DOHH2 (cell line): ENCODE measurements at regions not wholly inside any gene's neighbourhood (a gene's known extent, or its start where the extent isn't known, plus 50 kb on each side); places are given as distances from the start of the nearest gene placed in this dataset.

ENCODE experiments used
- H3F3A ChIP-seq: fragments of 200-600 bp; sonication (generic), shearing (Covaris generic); 2 replicates; pipeline ENCODE4 v1.6.0; 2016; ENCODE audit warnings: antibody characterized with exemption, mild to moderate bottlenecking; ENCODE audit not compliant: control insufficient read depth, insufficient read depth
- H3K27ac ChIP-seq: fragments of 200-600 bp; sonication (generic); 2 replicates; pipeline ENCODE4 v1.5.1; 2014; ENCODE audit warnings: low read depth, mild to moderate bottlenecking, low read length, moderate library complexity
- H3K27me3 ChIP-seq: fragments of 200-600 bp; sonication (generic); 2 replicates; pipeline ENCODE4 v1.6.1; 2014; ENCODE audit warnings: mild to moderate bottlenecking, low read length, mixed read lengths; ENCODE audit not compliant: control insufficient read depth
- H3K36me3 ChIP-seq: fragments of 200-600 bp; sonication (generic); 2 replicates; pipeline ENCODE4 v1.6.1; 2014; ENCODE audit warnings: mild to moderate bottlenecking, low read length, moderate library complexity, mixed read lengths; ENCODE audit not compliant: control insufficient read depth
- H3K4me1 ChIP-seq: fragments of 200-600 bp; sonication (generic); 2 replicates; pipeline ENCODE4 v1.6.1; 2014; ENCODE audit warnings: mild to moderate bottlenecking, low read length, mixed read lengths; ENCODE audit not compliant: control insufficient read depth
- H3K4me2 ChIP-seq: fragments of 200-600 bp; sonication (generic); 2 replicates; pipeline ENCODE4 v1.6.0; 2014; ENCODE audit warnings: mild to moderate bottlenecking, low read length, moderate library complexity
- H3K4me3 ChIP-seq: fragments of 200-600 bp; sonication (generic); 2 replicates; pipeline ENCODE4 v1.5.1; 2014; ENCODE audit warnings: mild to moderate bottlenecking, low read length, mixed read lengths
- H3K79me2 ChIP-seq: fragments of 200-600 bp; sonication (generic); 2 replicates; pipeline ENCODE4 v1.6.1; 2014; ENCODE audit warnings: mild to moderate bottlenecking, low read length, mixed read lengths; ENCODE audit not compliant: control insufficient read depth
- H3K9me2 ChIP-seq: fragments of 200-600 bp; sonication (generic); replicated peaks from 2 replicates; pipeline ENCODE4 v1.6.1; 2014; ENCODE audit warnings: mild to moderate bottlenecking, low read length, mixed read lengths; ENCODE audit not compliant: control insufficient read depth
- H3K9me3 ChIP-seq: fragments of 200-600 bp; sonication (generic); 2 replicates; pipeline ENCODE4 v1.6.1; 2014; ENCODE audit warnings: antibody characterized with exemption, low read length, mixed read lengths; ENCODE audit not compliant: control insufficient read depth, insufficient read depth
- H4K20me1 ChIP-seq: fragments of 200-600 bp; sonication (generic); 2 replicates; pipeline ENCODE4 v1.6.0; 2014; ENCODE audit warnings: low read depth, mild to moderate bottlenecking, antibody characterized with exemption, low read length, moderate library complexity; ENCODE audit not compliant: control insufficient read depth, insufficient read depth
- EZH2phosphoT487 ChIP-seq: fragments of 200-600 bp; sonication (generic); IDR thresholded peaks from 2 replicates; pipeline ENCODE4 v1.6.1; 2017; ENCODE audit warnings: borderline replicate concordance, mild to moderate bottlenecking, antibody characterized with exemption, low read length, moderate library complexity, mixed read lengths
- TF ChIP-seq, protein P1 (sequence below): fragments of 200-600 bp; sonication (generic); IDR thresholded peaks from one replicate; pipeline ENCODE4 v1.5.1; 2014; ENCODE audit warnings: antibody characterized with exemption, mild to moderate bottlenecking, low read depth, low read length; ENCODE audit not compliant: poor library complexity, severe bottlenecking

DNA sequence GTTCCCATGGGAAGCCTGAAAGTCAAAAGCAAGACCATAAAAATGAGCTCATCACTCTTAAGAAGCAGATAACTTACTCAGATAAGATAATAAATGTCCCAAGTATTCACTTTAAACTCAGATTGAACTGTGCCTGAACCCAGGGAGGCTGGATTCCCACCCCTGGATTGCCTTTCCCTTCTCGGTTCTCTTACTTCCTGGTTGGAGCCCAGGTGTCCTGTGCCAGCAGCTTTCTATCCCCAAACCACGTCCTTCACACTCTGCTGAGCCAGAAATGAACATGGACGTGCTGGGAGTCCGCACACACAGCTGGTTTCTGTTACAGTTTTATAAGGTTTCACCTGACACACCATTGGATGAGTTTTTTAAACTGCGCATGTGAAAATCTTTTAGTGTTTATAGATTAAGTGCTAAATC, 636.2 kb upstream of the IGFBP3 start:
- Histone ChIP-seq H4K20me1 (no peaks in the 10 kb centered on the region), H3K9me2 (no peaks in the 10 kb centered on the region), H3K9me3 (no peaks in the 10 kb centered on the region), H3K4me2 (no peak overlapping the region), H3K27ac (no peak overlapping the region), H3F3A (no peaks in the 10 kb centered on the region), H3K36me3 (no peaks in the 10 kb centered on the region), H3K4me3 (no peak overlapping the region), H3K27me3 (no peaks in the 10 kb centered on the region), H3K79me2 (no peaks in the 10 kb centered on the region), H3K4me1 (no peaks in the 10 kb centered on the region)
- TF ChIP-seq EZH2phosphoT487, result no peak
- TF ChIP-seq, protein P1, sequence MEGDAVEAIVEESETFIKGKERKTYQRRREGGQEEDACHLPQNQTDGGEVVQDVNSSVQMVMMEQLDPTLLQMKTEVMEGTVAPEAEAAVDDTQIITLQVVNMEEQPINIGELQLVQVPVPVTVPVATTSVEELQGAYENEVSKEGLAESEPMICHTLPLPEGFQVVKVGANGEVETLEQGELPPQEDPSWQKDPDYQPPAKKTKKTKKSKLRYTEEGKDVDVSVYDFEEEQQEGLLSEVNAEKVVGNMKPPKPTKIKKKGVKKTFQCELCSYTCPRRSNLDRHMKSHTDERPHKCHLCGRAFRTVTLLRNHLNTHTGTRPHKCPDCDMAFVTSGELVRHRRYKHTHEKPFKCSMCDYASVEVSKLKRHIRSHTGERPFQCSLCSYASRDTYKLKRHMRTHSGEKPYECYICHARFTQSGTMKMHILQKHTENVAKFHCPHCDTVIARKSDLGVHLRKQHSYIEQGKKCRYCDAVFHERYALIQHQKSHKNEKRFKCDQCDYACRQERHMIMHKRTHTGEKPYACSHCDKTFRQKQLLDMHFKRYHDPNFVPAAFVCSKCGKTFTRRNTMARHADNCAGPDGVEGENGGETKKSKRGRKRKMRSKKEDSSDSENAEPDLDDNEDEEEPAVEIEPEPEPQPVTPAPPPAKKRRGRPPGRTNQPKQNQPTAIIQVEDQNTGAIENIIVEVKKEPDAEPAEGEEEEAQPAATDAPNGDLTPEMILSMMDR, result no peak

DNA sequence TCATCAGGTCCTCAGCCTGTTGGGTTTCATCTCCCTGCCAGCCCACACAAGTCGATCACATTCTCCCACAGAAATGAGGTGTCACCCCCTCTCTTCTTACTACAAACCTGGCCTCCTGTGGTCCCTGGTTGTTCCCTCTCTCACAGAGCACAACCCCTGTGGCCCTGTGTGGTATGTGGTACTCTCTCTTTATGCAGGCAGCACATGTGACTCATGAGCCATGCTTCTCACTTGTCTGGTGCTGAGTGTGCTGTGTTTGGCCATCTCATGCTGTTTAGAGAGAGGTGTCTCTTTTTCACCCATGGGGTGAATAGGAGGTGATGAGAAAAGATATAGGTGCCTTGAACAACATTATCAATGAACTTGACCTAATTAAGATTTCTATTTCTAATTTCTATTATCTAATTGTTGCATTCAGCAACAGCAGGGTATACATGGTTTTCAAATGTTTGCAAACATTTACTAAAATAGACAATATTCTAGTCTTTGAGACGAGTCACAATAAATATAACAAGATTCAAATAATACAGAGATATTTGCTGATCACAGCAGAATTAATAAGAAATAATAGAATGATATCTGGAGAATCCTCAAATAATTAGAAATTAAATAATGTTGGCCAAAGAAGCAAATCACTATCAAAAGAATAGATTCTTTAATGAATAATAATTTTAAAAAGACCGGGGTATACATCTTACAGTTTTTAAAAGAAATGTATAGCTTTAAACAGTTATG, 633.8 kb upstream of the IGFBP3 start:
- TF ChIP-seq, protein P1, result no peak
- no peak for TF ChIP-seq EZH2phosphoT487
- Histone ChIP-seq H3K4me2 (no peak overlapping the region), H3K9me3 (no peaks in the 10 kb centered on the region), H3K36me3 (no peaks in the 10 kb centered on the region), H3F3A (no peaks in the 10 kb centered on the region), H3K79me2 (no peaks in the 10 kb centered on the region), H4K20me1 (no peaks in the 10 kb centered on the region), H3K9me2 (no peaks in the 10 kb centered on the region), H3K4me1 (no peaks in the 10 kb centered on the region), H3K27ac (no peak overlapping the region), H3K4me3 (no peak overlapping the region), H3K27me3 (no peaks in the 10 kb centered on the region)

DNA sequence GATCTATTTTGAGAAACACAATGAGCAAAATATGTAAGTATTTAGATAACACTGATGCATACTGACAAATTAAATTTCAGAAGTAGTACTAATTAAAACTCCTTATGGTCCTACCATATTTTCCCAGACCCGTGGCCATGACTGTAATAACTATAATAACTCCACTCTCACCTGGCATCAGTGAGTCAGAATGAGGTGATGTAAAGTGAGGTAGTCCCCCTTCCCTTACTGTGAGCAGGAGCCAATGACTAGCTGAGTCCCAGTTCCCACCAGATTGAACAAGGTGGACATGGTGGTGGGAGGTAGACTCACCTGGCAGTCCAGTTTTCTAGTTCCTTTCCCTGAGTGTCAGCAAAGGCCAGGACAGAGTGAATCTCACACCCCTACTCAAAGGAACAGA, 630.5 kb upstream of the IGFBP3 start:
- Histone ChIP-seq H3K9me3 (no peaks in the 10 kb centered on the region), H3K9me2 (no peaks in the 10 kb centered on the region), H3K4me2 (no peak overlapping the region), H3K4me3 (no peak overlapping the region), H3F3A (no peaks in the 10 kb centered on the region), H3K4me1 (no peaks in the 10 kb centered on the region), H3K36me3 (no peaks in the 10 kb centered on the region), H3K27me3 (no peaks in the 10 kb centered on the region), H4K20me1 (no peaks in the 10 kb centered on the region), H3K27ac (no peak overlapping the region), H3K79me2 (no peaks in the 10 kb centered on the region)
- TF ChIP-seq, protein P1, result no peak
- no peak for TF ChIP-seq EZH2phosphoT487
